GM12878 (cell line): ENCODE measurements at regions not wholly inside any gene's neighbourhood (a gene's known extent, or its start where the extent isn't known, plus 50 kb on each side); places are given as distances from the start of the nearest gene placed in this dataset.

Experiments used
- ATAC-seq: fragments of 200-7000 bp; cut with Tn5 transposase; 3 replicates; pipeline ENCODE4 v1.9.1; 2020; ENCODE audit warnings: mild to moderate bottlenecking, moderate library complexity
- BruUV-seq: library from RNA; stranded (reverse); fragments of 400-500 nt; replicated peaks from 2 replicates; lab custom pipeline; 2021; lab: Mats Ljungman, UMichigan
- CTCF ChIA-PET: fragments of 300-600 bp; sonication (Branson Sonifier 250); formaldehyde crosslinking; extraction: SDS; loops from one replicate; lab custom pipeline; 2021; ENCODE audit warnings: inconsistent platforms; lab: Yijun Ruan, JAX
- POLR2A ChIA-PET: fragments of 350-600 bp; formaldehyde crosslinking; extraction: SDS; loops from one replicate; lab custom pipeline; 2021; ENCODE audit warnings: inconsistent platforms; lab: Charles Lee
- RAD21 ChIA-PET: fragments of 300-600 bp; sonication (Branson Sonifier 250); formaldehyde crosslinking; loops from one replicate; lab custom pipeline; 2023; ENCODE audit warnings: antibody characterized with exemption; ENCODE audit not compliant: unreplicated experiment; lab: Charles Lee
- SMC1A ChIA-PET: fragments of 300-600 bp; sonication (Branson Sonifier 250); formaldehyde crosslinking; loops from one replicate; lab custom pipeline; 2023; ENCODE audit not compliant: unreplicated experiment, uncharacterized antibody; lab: Charles Lee
- DNase-seq: peaks from one replicate; pipeline ENCODE4 v3.0.0-alpha.2; 2011; ENCODE audit warnings: low read depth, low spot score
- FAIRE-seq: peaks from 3 replicates; lab custom pipeline; 2011; peaks lifted over from hg19 to GRCh38; lab: Jason Lieb, UNC
- H2AFZ ChIP-seq: 2 replicates; pipeline ENCODE4 v1.6.0; 2011; ENCODE audit warnings: low read depth, low read length, control low read depth; ENCODE audit not compliant: control insufficient read depth
- H3K27ac ChIP-seq: 2 replicates; pipeline ENCODE4 v1.5.1; 2011; ENCODE audit warnings: control low read depth; ENCODE audit not compliant: control insufficient read depth, insufficient read depth
- H3K27me3 ChIP-seq, 2 experiments: replicated peaks in 1 of 2; 2 replicates each; pipeline versions ENCODE4 v1.6.0 to v1.6.1; 2011; ENCODE audit warnings: low read length in 1 of 2; ENCODE audit not compliant: control insufficient read depth in 2 of 2, insufficient read depth in 2 of 2
- H3K36me3 ChIP-seq, 2 experiments: 2 replicates each; pipeline ENCODE4 v1.5.1; 2011; ENCODE audit warnings: low read length in 1 of 2; ENCODE audit not compliant: control insufficient read depth in 2 of 2, insufficient read depth in 2 of 2
- H3K4me1 ChIP-seq: 2 replicates; pipeline ENCODE4 v1.6.1; 2011; ENCODE audit warnings: mild to moderate bottlenecking, low read length, moderate library complexity, mixed read lengths; ENCODE audit not compliant: control insufficient read depth, insufficient read depth
- H3K4me2 ChIP-seq: 2 replicates; pipeline ENCODE4 v1.6.0; 2011; ENCODE audit warnings: control low read depth; ENCODE audit not compliant: control insufficient read depth, insufficient read depth
- H3K4me3 ChIP-seq: fragments of 200-600 bp; sonication (generic); 2 replicates; pipeline ENCODE4 v1.5.1; 2016
- H3K79me2 ChIP-seq: 2 replicates; pipeline ENCODE4 v1.6.0; 2011; ENCODE audit warnings: low read length; ENCODE audit not compliant: control insufficient read depth, insufficient read depth
- H3K9ac ChIP-seq: 2 replicates; pipeline ENCODE4 v1.8.0; 2011; ENCODE audit warnings: low read length, control low read depth, mixed read lengths; ENCODE audit not compliant: control insufficient read depth, insufficient read depth
- H3K9me3 ChIP-seq: replicated peaks from 3 replicates; pipeline ENCODE4 v1.5.1; 2011; ENCODE audit warnings: mild to moderate bottlenecking, low read length; ENCODE audit not compliant: control insufficient read depth, insufficient read depth
- H4K20me1 ChIP-seq: 2 replicates; pipeline ENCODE4 v1.6.0; 2011; ENCODE audit not compliant: control insufficient read depth, insufficient read depth
- CEBPB ChIP-seq, 2 experiments: fragments of 150-350 bp in 1 of 2; IDR thresholded peaks; 2 replicates each; pipeline ENCODE4 v1.6.1; 2012 to 2014; ENCODE audit warnings: low read depth in 2 of 2, low read length in 2 of 2, borderline replicate concordance in 1 of 2, inconsistent platforms in 1 of 2
- CREM ChIP-seq: IDR thresholded peaks from 2 replicates; pipeline ENCODE4 v1.6.1; 2014; ENCODE audit warnings: antibody characterized with exemption, low read depth
- MXI1 ChIP-seq: fragments of 150-350 bp; IDR thresholded peaks from 2 replicates; pipeline ENCODE4 v1.6.1; 2011; ENCODE audit warnings: low read depth, mild to moderate bottlenecking, inconsistent platforms, low read length, improper control_type of control experiment
- POLR2AphosphoS2 ChIP-seq: IDR thresholded peaks from 2 replicates; pipeline ENCODE4 v1.6.1; 2011; ENCODE audit warnings: low read depth, mild to moderate bottlenecking, low read length, improper control_type of control experiment, moderate library complexity
- SREBF2 ChIP-seq: IDR thresholded peaks from 2 replicates; pipeline ENCODE4 v1.6.1; 2012; ENCODE audit warnings: mild to moderate bottlenecking, low read length
- TBL1XR1 ChIP-seq: IDR thresholded peaks from 2 replicates; pipeline ENCODE4 v1.6.1; 2012; ENCODE audit warnings: low read depth, low read length, improper control_type of control experiment
- ZBTB11 ChIP-seq: fragments of 450-650 bp; formaldehyde crosslinking; IDR thresholded peaks from 2 replicates; pipeline ENCODE4 v1.5.0; 2022; ENCODE audit warnings: mild to moderate bottlenecking, missing genetic modification characterization
- ZNF274 ChIP-seq: IDR thresholded peaks from one replicate; pipeline ENCODE4 v1.8.0; 2011; ENCODE audit not compliant: insufficient read length, insufficient read depth
- WGBS: methylation state at CpG from one replicate; pipeline ENCODE4 v1.1.6; 2016; ENCODE audit warnings: low lambda C conversion rate; ENCODE audit not compliant: insufficient replicate concordance, insufficient coverage; ENCODE audit errors: missing lambda C conversion rate; 5-methylcytosine and 5-hydroxymethylcytosine counted together
- in situ Hi-C: fragments of 300-500 bp; cut with MboI; formaldehyde crosslinking; loops from 9 replicates; pipeline ENCODE4 v1.14.3; 2018; ENCODE audit warnings: mixed read lengths
- intact Hi-C: fragments of 100-400 bp; cut with micrococcal nuclease; formaldehyde crosslinking; loops from one replicate; pipeline ENCODE4 v1.14.2; 2022; ENCODE audit not compliant: unreplicated experiment

- H3K9me3 ChIP-seq = no peaks in the 10 kb centered on the region; the same call in 2 of the 3 replicates
- no peak overlapping the region for H3K9ac ChIP-seq
- DNase-seq = no peak
- intact Hi-C loops = no loop called here
- H3K27me3 ChIP-seq = no peaks in the 10 kb centered on the region
- TF ChIP-seq SREBF2 (no peak), ZNF274 (no peak), TBL1XR1 (no peak)
- ChIA-PET RAD21 (no interaction called here), SMC1A (interaction anchor here (1.4 kb wide), 1 partner anchor 9 kb away, joined by 6 read pairs; no protein-coding TSS in a partner anchor), POLR2A (interaction anchor here (0.6 kb wide), 2 partner anchors 11 to 23 kb away, joined by 3 read pairs; no protein-coding TSS in a partner anchor), CTCF (interaction anchor here (1.4 to 1.5 kb wide), 2 partner anchors 9 to 16 kb away, joined by 3 read pairs; no protein-coding TSS in a partner anchor)
- BruUV-seq = no TSS peak
- 85% methylated on average over 6 of the region's 6 CpGs for WGBS
- H2AFZ ChIP-seq = no peak overlapping the region
- no peak overlapping the region for H3K27ac ChIP-seq
- no peak for FAIRE-seq
- no peak overlapping the region for H3K4me2 ChIP-seq
- H4K20me1 ChIP-seq = no peaks in the 10 kb centered on the region
- peaks cover 10 to 27% of the 10 kb centered on the region in 2 experiments for H3K36me3 ChIP-seq
- ATAC-seq = no peak
- in situ Hi-C loops = no loop called here
- H3K4me3 ChIP-seq = no peak overlapping the region
- peaks cover 15% of the 10 kb centered on the region for H3K4me1 ChIP-seq
- peaks cover 70% of the 10 kb centered on the region for H3K79me2 ChIP-seq
These were observed 142.3 kb upstream of the TMCC3 start for GRCh38 chr12:94792693-94793092.

DNA sequence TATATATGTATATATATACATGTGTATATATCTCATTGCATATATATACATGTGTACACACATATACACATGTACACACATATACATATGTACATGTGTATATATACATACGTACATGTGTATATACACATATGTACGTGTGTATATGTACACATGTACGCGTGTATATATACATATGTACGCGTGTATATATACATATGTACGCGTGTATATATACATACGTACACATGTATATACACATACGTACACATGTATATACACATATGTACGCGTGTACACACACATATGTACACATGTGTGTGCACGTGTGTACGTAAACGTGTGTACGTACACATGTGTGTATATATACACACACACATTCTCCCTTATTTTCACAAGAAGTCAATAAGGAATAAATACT, 141.6 kb upstream of the TMCC3 start:
- H3K4me2 ChIP-seq = no peak overlapping the region
- H3K36me3 ChIP-seq = peaks cover 11 to 31% of the 10 kb centered on the region in 2 experiments
- POLR2A ChIA-PET = no interaction called here
- intact Hi-C loops = no loop called here
- in situ Hi-C loops = no loop called here
- no peak overlapping the region for H3K27ac ChIP-seq
- BruUV-seq = no TSS peak
- CTCF ChIA-PET = interaction anchor here (1.4 to 1.5 kb wide), 2 partner anchors 8 to 16 kb away, joined by 3 read pairs; no protein-coding TSS in a partner anchor
- H3K4me1 ChIP-seq = peaks cover 16% of the 10 kb centered on the region
- 83% methylated on average over 16 of the region's 16 CpGs for WGBS
- H3K9me3 ChIP-seq = no peaks in the 10 kb centered on the region; the same call in 1 of the 3 replicates
- RAD21 ChIA-PET = no interaction called here
- H2AFZ ChIP-seq = no peak overlapping the region
- SMC1A ChIA-PET = no interaction called here
- no peak for TF ChIP-seq ZBTB11 (CRISPR knock-in tag)
- TF ChIP-seq CEBPB (IDR thresholded peaks at IDR 0.05; ENCODE audit: borderline replicate concordance in 1 of 2, low read depth in 2 of 2, low read length in 2 of 2) = no peak
- no peak for TF ChIP-seq CREM
- no peak for TF ChIP-seq MXI1
- no peak for TF ChIP-seq POLR2AphosphoS2
- DNase-seq (no peak), FAIRE-seq (no peak), ATAC-seq (no peak)
- no peak overlapping the region for H3K9ac ChIP-seq
- no peaks in the 10 kb centered on the region for H3K27me3 ChIP-seq
- H3K79me2 ChIP-seq = peaks cover 73% of the 10 kb centered on the region
- no peak overlapping the region for H3K4me3 ChIP-seq
- H4K20me1 ChIP-seq = no peaks in the 10 kb centered on the region
